Fibroblast of lung (primary cell): ENCODE measurements at regions not wholly inside any gene's neighbourhood (a gene's known extent, or its start where the extent isn't known, plus 50 kb on each side); places are given as distances from the start of the nearest gene placed in this dataset.

Experiments used
- DNase-seq, 2 donors: peaks; one replicate each; pipeline versions ENCODE4 v3.0.0 to v3.0.0-alpha.2; 2010; ENCODE audit warnings: low read depth in 2 of 2
- H2AFZ ChIP-seq: 2 replicates; pipeline ENCODE4 v1.5.1; 2012; ENCODE audit warnings: low read length, control low read depth, inconsistent platforms
- H3K27ac ChIP-seq: 2 replicates; pipeline ENCODE4 v1.5.1; 2011; ENCODE audit warnings: low read length, control low read depth; ENCODE audit not compliant: insufficient read depth
- H3K27me3 ChIP-seq: 2 replicates; pipeline ENCODE4 v1.5.1; 2011; ENCODE audit warnings: mild to moderate bottlenecking, low read length; ENCODE audit not compliant: control insufficient read depth, insufficient read depth
- H3K36me3 ChIP-seq: 2 replicates; pipeline ENCODE4 v1.5.1; 2011; ENCODE audit warnings: low read length; ENCODE audit not compliant: control insufficient read depth, insufficient read depth
- H3K4me1 ChIP-seq: 2 replicates; pipeline ENCODE4 v1.5.1; 2011; ENCODE audit warnings: low read length; ENCODE audit not compliant: control insufficient read depth, insufficient read depth; ENCODE audit errors: extremely low read depth
- H3K4me2 ChIP-seq: 2 replicates; pipeline ENCODE4 v1.5.1; 2011; ENCODE audit warnings: low read length, control low read depth; ENCODE audit not compliant: insufficient read depth; ENCODE audit errors: extremely low read depth
- H3K4me3 ChIP-seq, 4 experiments: fragments of 200-600 bp in 1 of 4; sonication (generic) in 1 of 4; replicated peaks in 1 of 4; 2 replicates each; pipeline ENCODE4 v1.5.1; 2011 to 2016; ENCODE audit warnings: low read length in 4 of 4, low read depth in 3 of 4, mild to moderate bottlenecking in 3 of 4, control low read depth in 2 of 4, inconsistent platforms in 1 of 4, mixed read lengths in 1 of 4; ENCODE audit not compliant: insufficient read depth in 1 of 4; ENCODE audit errors: control extremely low read depth in 1 of 4
- H3K79me2 ChIP-seq: 2 replicates; pipeline ENCODE4 v1.5.1; 2012; ENCODE audit warnings: mild to moderate bottlenecking, low read length, inconsistent platforms; ENCODE audit not compliant: control insufficient read depth, insufficient read depth
- H3K9ac ChIP-seq: 2 replicates; pipeline ENCODE4 v1.5.1; 2011; ENCODE audit warnings: mild to moderate bottlenecking, low read length, control low read depth; ENCODE audit not compliant: insufficient read depth
- H3K9me3 ChIP-seq: 2 replicates; pipeline ENCODE4 v1.5.1; 2012; ENCODE audit warnings: low read depth, low read length; ENCODE audit not compliant: control insufficient read depth, insufficient read depth
- H4K20me1 ChIP-seq: 2 replicates; pipeline ENCODE4 v1.5.1; 2011; ENCODE audit warnings: low read length; ENCODE audit not compliant: control insufficient read depth, insufficient read depth; ENCODE audit errors: extremely low read depth
- CTCF ChIP-seq, 2 donors: IDR thresholded peaks in 1 of 2; conservative IDR thresholded peaks in 1 of 2; 1 replicate in 1 of 2; 2 replicates in 1 of 2; pipeline ENCODE4 v1.5.1; 2011 to 2012; ENCODE audit warnings: low read length in 2 of 2, control low read depth in 1 of 2, inconsistent platforms in 1 of 2, low read depth in 1 of 2, mild to moderate bottlenecking in 1 of 2
- EZH2 ChIP-seq: IDR thresholded peaks from 2 replicates; pipeline ENCODE4 v1.5.1; 2012; ENCODE audit warnings: low read length, control low read depth, mild to moderate bottlenecking; ENCODE audit errors: missing control alignments

GRCh38 chr12:131616738-131617137 lies 94.2 kb upstream of the SFSWAP start:
- TF ChIP-seq EZH2: no peak
- no peak for TF ChIP-seq CTCF (conservative IDR thresholded peaks at IDR 0.05 in 1 of 2, IDR thresholded peaks at IDR 0.05 in 1 of 2; ENCODE audit: low read depth in 1 of 2, low read length in 2 of 2)
- Histone ChIP-seq H3K27me3 (no peaks in the 10 kb centered on the region), H3K9me3 (no peaks in the 10 kb centered on the region), H3K4me2 (no peak overlapping the region), H3K9ac (no peak overlapping the region), H3K79me2 (no peaks in the 10 kb centered on the region), H3K4me1 (no peaks in the 10 kb centered on the region), H2AFZ (no peak overlapping the region), H3K36me3 (no peaks in the 10 kb centered on the region), H3K27ac (no peak overlapping the region), H4K20me1 (no peaks in the 10 kb centered on the region), H3K4me3 (no peak overlapping the region)
- DNase-seq: no peak

GRCh38 chr12:131617179-131617578 lies 93.7 kb upstream of the SFSWAP start:
- Histone ChIP-seq H2AFZ (no peak overlapping the region), H3K4me3 (no peak overlapping the region), H3K9ac (no peak overlapping the region), H3K27me3 (no peaks in the 10 kb centered on the region), H4K20me1 (no peaks in the 10 kb centered on the region), H3K9me3 (no peaks in the 10 kb centered on the region), H3K36me3 (no peaks in the 10 kb centered on the region), H3K4me1 (no peaks in the 10 kb centered on the region), H3K79me2 (no peaks in the 10 kb centered on the region), H3K27ac (no peak overlapping the region), H3K4me2 (no peak overlapping the region)
- TF ChIP-seq CTCF (conservative IDR thresholded peaks at IDR 0.05 in 1 of 2, IDR thresholded peaks at IDR 0.05 in 1 of 2; ENCODE audit: low read depth in 1 of 2, low read length in 2 of 2): no peak
- TF ChIP-seq EZH2: no peak
- no peak for DNase-seq

- Histone ChIP-seq H3K27ac (no peak overlapping the region), H4K20me1 (no peaks in the 10 kb centered on the region), H3K36me3 (no peaks in the 10 kb centered on the region), H3K9me3 (no peaks in the 10 kb centered on the region), H3K4me2 (no peak overlapping the region), H3K4me3 (no peak overlapping the region), H3K79me2 (no peaks in the 10 kb centered on the region), H2AFZ (no peak overlapping the region), H3K27me3 (no peaks in the 10 kb centered on the region), H3K9ac (no peak overlapping the region), H3K4me1 (no peaks in the 10 kb centered on the region)
- TF ChIP-seq EZH2: no peak
- no peak for TF ChIP-seq CTCF (conservative IDR thresholded peaks at IDR 0.05 in 1 of 2, IDR thresholded peaks at IDR 0.05 in 1 of 2; ENCODE audit: low read depth in 1 of 2, low read length in 2 of 2)
- DNase-seq: no peak
Measured at GRCh38 chr12:131617596-131618302, 93.1 kb upstream of the SFSWAP start.
